ENCODE measurements at regions not wholly inside any gene's neighbourhood (a gene's known extent, or its start where the extent isn't known, plus 50 kb on each side); places are given as distances from the start of the nearest gene placed in this dataset.

- peak; percentile 1 for DNase-seq (ENCODE audit: low read depth)
- no peak overlapping the region for H3K4me3 ChIP-seq (ENCODE audit: low read length)
- TF ChIP-seq CTCF (conservative IDR thresholded peaks at IDR 0.05; ENCODE audit: low read length): no peak
Measured at GRCh38 chr1:233520261-233521191, 93.4 kb upstream of the KCNK1 start.

GRCh38 chr1:233523047-233523446, 90.9 kb upstream of the KCNK1 start:
- no peak overlapping the region for H3K4me3 ChIP-seq (ENCODE audit: low read length)
- DNase-seq (ENCODE audit: low read depth): no peak
- TF ChIP-seq CTCF (conservative IDR thresholded peaks at IDR 0.05; ENCODE audit: low read length): no peak

- TF ChIP-seq CTCF (conservative IDR thresholded peaks at IDR 0.05; ENCODE audit: low read length): no peak
- H3K4me3 ChIP-seq (ENCODE audit: low read length): no peak overlapping the region
- DNase-seq (ENCODE audit: low read depth): no peak
Measured at GRCh38 chr1:233527818-233528217, 86.1 kb upstream of the KCNK1 start.

GRCh38 chr1:233530665-233531386, 83.1 kb upstream of the KCNK1 start:
- no peak for DNase-seq (ENCODE audit: low read depth)
- TF ChIP-seq CTCF (conservative IDR thresholded peaks at IDR 0.05; ENCODE audit: low read length): no peak
- H3K4me3 ChIP-seq (ENCODE audit: low read length): no peak overlapping the region

- no peak for DNase-seq (ENCODE audit: low read depth)
- no peak overlapping the region for H3K4me3 ChIP-seq (ENCODE audit: low read length)
- no peak for TF ChIP-seq CTCF (conservative IDR thresholded peaks at IDR 0.05; ENCODE audit: low read length)
Measured at GRCh38 chr1:233540816-233541215, 73.1 kb upstream of the KCNK1 start.

- no peak for TF ChIP-seq CTCF (conservative IDR thresholded peaks at IDR 0.05; ENCODE audit: low read length)
- H3K4me3 ChIP-seq (ENCODE audit: low read length): no peak overlapping the region
- DNase-seq (ENCODE audit: low read depth): peak; percentile 68
Measured at GRCh38 chr1:233543338-233544255, 70.3 kb upstream of the KCNK1 start.
